ENCODE measurements at regions not wholly inside any gene's neighbourhood (a gene's known extent, or its start where the extent isn't known, plus 50 kb on each side); places are given as distances from the start of the nearest gene placed in this dataset.

- 83% methylated on average over 7 of the region's 7 CpGs for WGBS
Measured at GRCh38 chr10:131678613-131679012, 222.2 kb upstream of the PPP2R2D start.

GRCh38 chr10:131679926-131680325, 220.9 kb upstream of the PPP2R2D start:
- WGBS: 81% methylated on average over 6 of the region's 6 CpGs
- no peak for DNase-seq (ENCODE audit: extremely low spot score)
- Histone ChIP-seq H3K4me3 (no peak overlapping the region), H3K27ac (replicated peaks in 1 of 4) (no peak overlapping the region), H3K27me3 (peaks cover 0 to 53% (median 0%) of the 10 kb centered on the region in 4 donors), H3K36me3 (no peaks in the 10 kb centered on the region), H3K9me3 (peaks cover 0 to 4% (median 0%) of the 10 kb centered on the region in 4 donors), H3K4me1 (no peaks in the 10 kb centered on the region)
- intact Hi-C loops (cut with DNase I): no loop called here
- TF ChIP-seq POLR2AphosphoS5 (IDR thresholded peaks at IDR 0.05) (no peak), POLR2A (IDR thresholded peaks at IDR 0.05; ENCODE audit: low read depth) (no peak), EP300 (IDR thresholded peaks at IDR 0.05) (no peak)
- TF ChIP-seq, protein P1, sequence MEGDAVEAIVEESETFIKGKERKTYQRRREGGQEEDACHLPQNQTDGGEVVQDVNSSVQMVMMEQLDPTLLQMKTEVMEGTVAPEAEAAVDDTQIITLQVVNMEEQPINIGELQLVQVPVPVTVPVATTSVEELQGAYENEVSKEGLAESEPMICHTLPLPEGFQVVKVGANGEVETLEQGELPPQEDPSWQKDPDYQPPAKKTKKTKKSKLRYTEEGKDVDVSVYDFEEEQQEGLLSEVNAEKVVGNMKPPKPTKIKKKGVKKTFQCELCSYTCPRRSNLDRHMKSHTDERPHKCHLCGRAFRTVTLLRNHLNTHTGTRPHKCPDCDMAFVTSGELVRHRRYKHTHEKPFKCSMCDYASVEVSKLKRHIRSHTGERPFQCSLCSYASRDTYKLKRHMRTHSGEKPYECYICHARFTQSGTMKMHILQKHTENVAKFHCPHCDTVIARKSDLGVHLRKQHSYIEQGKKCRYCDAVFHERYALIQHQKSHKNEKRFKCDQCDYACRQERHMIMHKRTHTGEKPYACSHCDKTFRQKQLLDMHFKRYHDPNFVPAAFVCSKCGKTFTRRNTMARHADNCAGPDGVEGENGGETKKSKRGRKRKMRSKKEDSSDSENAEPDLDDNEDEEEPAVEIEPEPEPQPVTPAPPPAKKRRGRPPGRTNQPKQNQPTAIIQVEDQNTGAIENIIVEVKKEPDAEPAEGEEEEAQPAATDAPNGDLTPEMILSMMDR (IDR thresholded peaks at IDR 0.05): no peak

More at GRCh38 chr10:131678613-131679012, 222.2 kb upstream of the PPP2R2D start:
- Histone ChIP-seq H3K36me3 (no peaks in the 10 kb centered on the region), H3K4me1 (no peaks in the 10 kb centered on the region), H3K9me3 (peaks cover 0 to 6% (median 3%) of the 10 kb centered on the region in 4 donors), H3K27ac (replicated peaks in 1 of 4) (no peak overlapping the region), H3K4me3 (no peak overlapping the region), H3K27me3 (peaks cover 0 to 53% (median 0%) of the 10 kb centered on the region in 4 donors)
- TF ChIP-seq POLR2AphosphoS5 (IDR thresholded peaks at IDR 0.05): no peak
- TF ChIP-seq POLR2A (IDR thresholded peaks at IDR 0.05; ENCODE audit: low read depth): no peak
- TF ChIP-seq, protein P1 (IDR thresholded peaks at IDR 0.05): no peak
- TF ChIP-seq EP300 (IDR thresholded peaks at IDR 0.05): no peak
- DNase-seq (ENCODE audit: extremely low spot score): no peak
- intact Hi-C loops (cut with DNase I): no loop called here

DNA sequence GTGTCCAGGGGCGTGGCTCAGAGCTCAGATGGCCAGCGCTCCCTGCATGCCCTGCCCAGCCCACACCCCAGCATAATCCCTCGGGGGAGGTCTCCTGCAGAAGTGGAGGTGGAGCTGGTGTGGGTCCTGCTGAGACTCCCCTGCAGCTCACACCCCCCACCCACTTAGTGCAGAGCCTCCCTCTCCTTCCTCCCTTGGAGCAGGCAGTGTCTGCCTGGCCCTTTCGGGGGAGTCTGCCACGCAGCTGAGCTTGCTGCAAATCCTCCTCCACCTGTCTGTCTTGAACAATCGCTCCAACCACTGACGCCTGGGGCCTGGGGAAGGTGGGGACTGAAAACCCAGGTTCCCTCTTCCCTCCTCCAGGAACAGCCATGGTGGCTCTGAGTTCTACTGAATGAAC, 219.7 kb upstream of the PPP2R2D start:
- Histone ChIP-seq H3K4me1 (no peaks in the 10 kb centered on the region), H3K27ac (replicated peaks in 1 of 4) (no peak overlapping the region), H3K36me3 (no peaks in the 10 kb centered on the region), H3K27me3 (peaks cover 0 to 51% (median 0%) of the 10 kb centered on the region in 4 donors), H3K9me3 (peaks cover 0 to 4% (median 0%) of the 10 kb centered on the region in 4 donors), H3K4me3 (no peak overlapping the region)
- intact Hi-C loops (cut with DNase I): no loop called here
- TF ChIP-seq, protein P1 (IDR thresholded peaks at IDR 0.05): no peak
- no peak for TF ChIP-seq POLR2AphosphoS5 (IDR thresholded peaks at IDR 0.05)
- no peak for TF ChIP-seq EP300 (IDR thresholded peaks at IDR 0.05)
- TF ChIP-seq POLR2A (IDR thresholded peaks at IDR 0.05; ENCODE audit: low read depth): no peak
- 61% methylated on average over 4 of the region's 7 CpGs for WGBS
- DNase-seq (ENCODE audit: extremely low spot score): no peak

DNA sequence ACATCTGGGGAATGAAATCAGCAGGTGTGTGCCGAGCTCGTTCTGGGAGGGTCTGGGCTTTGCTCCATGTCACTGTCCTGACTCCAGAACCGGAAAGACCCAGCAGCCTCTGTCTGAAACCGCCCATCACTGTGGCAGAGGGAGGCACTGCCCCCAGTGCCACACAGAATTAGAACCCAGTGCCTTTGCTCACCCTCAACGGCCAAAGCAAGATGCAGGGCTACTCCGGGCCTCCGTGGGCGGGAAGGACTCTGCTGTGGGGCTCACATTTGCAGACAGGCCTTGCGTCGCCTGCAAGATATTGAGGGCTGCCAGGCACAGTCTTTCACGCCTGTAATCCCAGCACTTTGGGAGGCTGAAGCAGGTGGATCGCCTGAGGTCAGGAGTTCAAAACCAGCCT, 219.2 kb upstream of the PPP2R2D start:
- Histone ChIP-seq H3K27ac (replicated peaks in 1 of 4) (no peak overlapping the region), H3K27me3 (peaks cover 0 to 48% (median 0%) of the 10 kb centered on the region in 4 donors), H3K9me3 (peaks cover 0 to 4% (median 0%) of the 10 kb centered on the region in 4 donors), H3K36me3 (no peaks in the 10 kb centered on the region), H3K4me1 (no peaks in the 10 kb centered on the region), H3K4me3 (no peak overlapping the region)
- no peak for DNase-seq (ENCODE audit: extremely low spot score)
- intact Hi-C loops (cut with DNase I): no loop called here
- no CpG with 5 or more reads among the region's 12 CpGs for WGBS
- TF ChIP-seq EP300 (IDR thresholded peaks at IDR 0.05): no peak
- no peak for TF ChIP-seq POLR2A (IDR thresholded peaks at IDR 0.05; ENCODE audit: low read depth)
- no peak for TF ChIP-seq POLR2AphosphoS5 (IDR thresholded peaks at IDR 0.05)
- TF ChIP-seq, protein P1 (IDR thresholded peaks at IDR 0.05): no peak
